A204.1 (cell line): ENCODE measurements at regions not wholly inside any gene's neighbourhood (a gene's known extent, or its start where the extent isn't known, plus 50 kb on each side); places are given as distances from the start of the nearest gene placed in this dataset.

Source experiments
- FAIRE-seq: peaks from 2 replicates; lab custom pipeline; 2012; peaks lifted over from hg19 to GRCh38; lab: Jason Lieb, UNC

DNA sequence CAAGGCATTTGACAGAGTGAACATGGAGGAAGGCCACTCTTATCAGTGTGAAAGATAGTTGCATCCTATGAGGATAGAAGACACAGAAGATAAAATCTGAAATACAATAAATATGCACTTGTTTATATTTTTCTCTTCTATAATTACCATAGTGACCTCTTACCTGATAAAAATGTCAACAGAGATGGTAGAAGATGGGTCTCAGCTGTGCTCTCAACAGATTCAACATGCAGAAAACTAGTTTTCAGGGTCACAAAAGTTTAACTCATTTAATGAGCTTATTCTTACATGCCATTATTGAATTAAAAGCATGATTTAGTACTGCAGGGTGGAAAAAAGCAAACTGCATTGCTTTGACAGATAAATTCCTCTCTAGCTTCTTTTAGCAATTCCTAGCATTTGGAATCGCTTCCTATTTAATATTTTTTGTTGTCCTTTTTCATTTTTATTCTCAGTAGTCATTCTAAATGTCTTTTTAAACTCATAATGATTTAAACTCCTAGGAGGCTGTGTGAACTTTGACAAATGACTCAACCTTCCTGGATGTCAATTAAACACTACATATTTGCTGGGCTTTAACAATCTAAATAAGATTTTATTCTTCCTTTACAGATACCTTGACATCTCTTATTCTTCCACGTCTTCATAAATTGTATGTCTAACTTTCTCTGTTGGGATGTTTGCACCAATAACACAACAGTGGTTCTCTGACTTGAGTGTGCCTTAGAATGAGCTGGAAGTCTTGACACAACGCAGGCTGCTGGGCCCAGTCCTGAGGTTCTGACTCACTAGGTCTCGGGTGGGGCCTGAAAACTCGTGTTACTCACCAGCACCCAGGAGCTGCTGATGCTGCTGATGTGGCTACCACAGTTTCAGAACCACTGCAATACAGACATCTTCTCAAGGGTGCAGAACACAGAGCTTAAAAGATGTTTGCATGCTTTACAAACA lies 565.5 kb upstream of the IGFBP3 start:
- FAIRE-seq = no peak

DNA sequence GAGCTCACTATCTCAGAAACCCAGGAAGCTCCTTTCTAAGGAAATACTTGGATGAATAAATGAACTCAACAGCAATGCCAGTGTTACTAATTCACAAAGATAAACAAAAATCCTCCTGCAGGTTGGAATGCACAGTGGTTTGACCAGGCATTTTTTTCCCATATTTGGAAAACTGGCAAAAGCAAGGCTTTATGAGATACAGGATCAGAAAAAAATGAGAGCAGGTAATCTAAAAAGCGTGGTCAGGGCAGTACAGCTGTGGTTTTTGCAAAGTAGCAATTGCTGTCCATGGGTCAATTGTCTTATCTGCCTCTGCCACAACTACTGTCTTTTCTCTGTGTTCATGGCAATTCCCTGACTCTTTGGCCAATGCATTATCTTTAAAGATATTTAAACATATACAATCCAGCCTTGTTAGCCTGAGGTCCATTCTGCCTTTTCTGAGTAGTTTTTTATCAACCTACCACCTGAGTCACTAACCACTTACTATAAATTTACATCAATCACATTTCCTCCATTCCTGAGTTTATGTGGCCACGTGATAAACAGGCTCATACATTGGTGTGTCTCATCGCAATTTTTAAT lies 564.5 kb upstream of the IGFBP3 start:
- no peak for FAIRE-seq

DNA sequence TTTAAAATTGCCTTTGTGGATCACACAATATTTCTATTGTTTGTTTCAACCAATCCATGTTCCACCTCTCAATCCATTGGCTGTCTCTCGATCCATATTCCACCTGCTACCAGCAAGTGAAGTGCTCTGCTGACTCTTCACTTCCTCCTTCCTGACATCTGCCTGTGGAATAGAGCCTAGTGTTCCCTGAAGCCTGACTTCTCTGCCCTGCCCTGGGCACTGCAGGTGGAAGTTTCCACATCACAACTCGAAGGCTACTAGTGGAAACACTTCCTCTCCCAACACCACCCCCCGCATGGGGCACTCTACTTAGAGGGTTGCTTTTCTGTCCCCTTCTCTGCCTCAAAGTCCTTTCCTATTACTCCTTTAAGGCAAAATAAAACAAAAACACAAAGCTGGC lies 563.8 kb upstream of the IGFBP3 start:
- FAIRE-seq = no peak

DNA sequence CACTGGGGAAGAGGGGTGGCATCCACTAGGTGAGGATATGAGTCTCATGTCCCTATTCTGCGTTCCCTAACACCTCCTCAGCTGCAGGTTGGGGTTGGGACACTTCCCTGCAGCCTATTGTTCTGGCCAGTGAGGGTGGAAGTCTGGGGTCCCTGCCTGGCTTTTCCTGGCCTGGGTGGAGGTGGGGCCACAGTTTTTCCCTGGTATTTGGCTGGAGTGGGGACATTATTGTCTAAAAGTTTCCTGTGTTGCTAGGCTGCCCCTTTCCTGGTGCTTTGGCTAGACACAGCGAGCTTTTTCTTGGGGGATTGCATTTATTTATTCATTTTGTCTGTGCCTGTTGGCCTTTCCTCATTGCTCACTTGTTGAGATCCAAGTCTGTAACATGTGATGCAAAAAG lies 559.5 kb upstream of the IGFBP3 start:
- FAIRE-seq = no peak

DNA sequence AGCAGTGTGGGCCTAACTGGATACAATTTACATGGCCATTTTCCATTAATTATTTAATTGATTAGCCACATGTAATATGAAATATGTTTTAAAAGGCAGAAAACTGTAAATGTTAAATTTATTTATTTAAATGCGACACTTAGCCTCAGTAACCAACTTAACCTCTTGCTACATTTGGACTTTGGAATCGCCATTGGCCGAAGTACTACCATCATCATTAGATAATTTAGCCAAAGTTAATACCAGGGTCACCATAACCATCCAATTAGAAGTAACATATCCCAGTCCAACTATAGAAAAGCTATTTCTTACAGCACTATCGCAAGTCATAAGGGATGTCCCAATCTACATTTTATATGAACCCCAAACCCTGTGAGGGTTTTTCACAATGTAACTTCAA lies 558.6 kb upstream of the IGFBP3 start:
- FAIRE-seq = no peak

DNA sequence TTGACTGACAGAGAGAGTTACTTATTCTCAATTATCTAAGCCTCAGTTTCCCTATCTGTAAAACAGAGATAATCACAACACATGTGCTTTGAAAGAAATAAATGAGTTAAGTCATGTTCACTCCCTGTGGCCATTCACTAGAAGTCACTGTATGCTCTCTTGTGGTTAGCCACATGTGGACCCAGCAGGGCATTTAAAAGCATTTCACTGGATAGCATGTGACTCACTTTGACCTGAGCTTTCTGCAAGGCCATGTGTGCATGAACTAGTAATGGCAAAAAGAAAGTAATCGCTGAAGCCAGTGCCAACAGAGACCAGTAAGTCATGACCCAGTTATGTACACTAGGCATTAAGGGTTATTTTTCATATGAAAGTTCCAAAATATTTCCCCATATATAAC lies 557.0 kb upstream of the IGFBP3 start:
- no peak for FAIRE-seq

DNA sequence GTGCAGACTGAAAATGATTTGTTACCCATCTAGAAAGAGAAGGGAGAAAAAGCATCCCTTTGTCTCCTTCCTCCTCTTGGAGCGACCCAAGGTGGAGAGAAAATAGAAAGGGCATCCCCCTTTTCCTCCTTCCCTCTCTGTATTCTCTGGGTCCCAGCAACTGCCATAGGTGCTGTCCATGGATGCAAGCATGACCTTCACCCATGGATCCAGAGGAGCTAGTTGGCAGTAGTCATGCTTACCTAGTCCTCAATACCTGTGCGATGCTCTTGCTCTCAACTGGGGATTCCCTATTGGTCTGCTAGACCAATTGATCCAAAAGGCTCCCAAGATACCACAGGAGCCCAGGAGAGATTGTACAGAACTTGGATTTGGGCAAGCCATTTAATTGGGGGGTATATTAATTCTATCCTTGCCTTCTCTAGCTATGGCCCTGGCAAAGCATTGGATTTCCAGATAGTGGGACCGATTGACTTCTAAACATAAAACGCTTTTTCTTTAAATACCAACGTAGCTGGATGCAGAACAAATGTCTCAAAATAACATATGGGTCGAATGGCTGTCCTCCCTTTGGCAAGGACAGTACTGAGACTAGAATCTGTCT lies 547.8 kb upstream of the IGFBP3 start:
- FAIRE-seq = no peak

DNA sequence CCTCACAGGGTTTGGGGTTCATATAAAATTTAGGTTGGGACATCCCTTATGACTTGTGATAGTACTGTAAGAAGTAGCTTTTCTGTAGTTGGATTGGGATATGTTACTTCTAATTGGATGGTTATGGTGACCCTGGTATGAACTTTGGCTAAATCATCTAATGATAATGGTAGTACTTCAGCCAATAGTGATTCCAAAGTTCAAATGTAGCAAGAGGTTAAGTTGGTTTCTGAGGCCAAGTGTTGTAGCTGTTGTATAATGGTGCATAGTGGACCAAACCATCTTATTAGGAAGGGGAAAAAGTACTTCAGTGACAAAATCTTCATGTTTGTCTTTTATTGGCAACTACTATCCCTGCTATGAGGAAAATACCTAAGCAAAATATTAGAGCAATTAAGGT lies 542.1 kb upstream of the IGFBP3 start:
- FAIRE-seq = no peak

DNA sequence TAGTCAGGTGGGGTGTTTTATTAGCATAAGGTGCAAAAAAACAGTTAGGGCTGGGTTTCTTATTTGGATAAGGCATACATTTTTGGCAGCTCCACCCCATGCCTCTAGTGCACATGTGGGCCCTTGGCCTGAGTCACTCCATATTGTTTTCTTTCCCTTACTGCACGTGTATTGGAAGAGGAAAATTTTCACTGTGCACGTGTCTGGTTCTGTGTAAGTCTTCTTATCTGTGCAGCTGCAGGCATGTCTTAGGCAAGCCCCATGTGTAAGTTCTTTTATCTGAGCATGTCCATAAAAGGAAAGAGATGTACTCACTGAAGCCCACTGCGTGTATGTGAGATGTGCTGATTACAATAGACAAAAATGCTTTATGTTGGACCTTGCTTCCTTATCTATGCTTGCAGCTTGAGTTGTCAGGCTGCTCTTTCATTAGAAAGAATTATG lies 540.3 kb upstream of the IGFBP3 start:
- no peak for FAIRE-seq

DNA sequence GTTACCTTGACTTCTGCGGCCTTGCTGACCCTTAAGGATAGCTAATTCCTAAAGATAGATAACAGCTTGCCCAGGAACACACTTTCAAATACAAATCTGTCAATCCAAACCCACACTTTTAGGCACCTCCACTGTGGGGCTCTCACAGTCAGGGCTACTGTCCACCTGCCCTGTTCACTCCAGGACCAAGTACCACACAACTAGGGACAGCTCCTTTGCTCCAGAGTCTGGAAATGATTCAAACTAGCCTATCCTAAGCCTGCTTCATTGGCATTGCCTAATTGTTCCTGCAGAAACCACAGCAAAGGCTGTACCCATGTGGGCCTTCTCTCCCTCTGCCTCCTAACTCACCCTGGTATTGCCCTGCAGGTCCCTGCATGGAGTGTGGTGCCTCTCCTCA lies 538.9 kb upstream of the IGFBP3 start:
- FAIRE-seq = no peak

DNA sequence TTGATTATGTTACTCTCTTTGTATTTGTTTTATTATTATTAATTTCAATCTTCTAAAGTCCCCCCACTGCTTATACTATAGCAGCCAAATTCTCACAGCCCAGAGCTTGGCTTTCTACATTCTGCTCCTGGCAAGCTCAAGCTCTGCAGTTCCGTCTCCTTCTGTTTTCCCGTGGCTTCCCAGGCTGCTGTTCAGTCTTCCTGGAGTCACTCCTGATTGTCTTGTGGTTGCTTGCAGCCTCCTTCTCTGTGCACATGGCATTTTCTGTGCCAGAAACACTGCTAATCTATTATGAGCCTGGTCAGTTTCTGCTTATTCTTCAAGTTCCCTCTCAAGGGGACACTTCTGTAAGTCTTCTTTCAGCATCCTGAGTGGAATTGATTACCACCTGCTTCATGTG lies 533.7 kb upstream of the IGFBP3 start:
- no peak for FAIRE-seq

DNA sequence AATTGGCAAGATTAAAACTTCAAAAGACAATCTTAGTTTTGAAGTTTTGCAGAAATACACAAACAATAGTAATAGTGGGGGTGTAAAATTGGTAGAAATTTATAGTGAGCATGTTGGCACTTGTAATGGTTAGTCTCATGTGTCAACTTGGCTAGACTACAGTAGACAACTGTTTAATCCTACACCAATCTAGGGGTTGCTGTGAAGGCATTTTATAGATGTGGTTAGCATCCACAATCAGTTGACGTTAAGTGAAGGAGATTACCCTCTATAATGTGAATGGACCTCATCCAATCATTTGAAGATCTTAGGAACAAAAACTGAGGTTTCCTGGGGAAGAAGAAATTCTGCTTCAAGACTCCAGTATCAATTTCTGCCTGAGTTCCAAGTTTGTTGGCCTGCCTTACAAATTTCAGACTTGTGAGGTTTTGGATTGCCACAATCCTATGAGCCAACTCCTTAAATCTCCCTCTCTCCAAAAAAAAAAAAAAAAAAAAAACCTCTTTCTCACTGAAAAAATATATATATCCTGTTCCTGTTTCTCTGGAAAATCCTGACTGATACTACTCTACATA lies 531.6 kb upstream of the IGFBP3 start:
- FAIRE-seq = no peak

DNA sequence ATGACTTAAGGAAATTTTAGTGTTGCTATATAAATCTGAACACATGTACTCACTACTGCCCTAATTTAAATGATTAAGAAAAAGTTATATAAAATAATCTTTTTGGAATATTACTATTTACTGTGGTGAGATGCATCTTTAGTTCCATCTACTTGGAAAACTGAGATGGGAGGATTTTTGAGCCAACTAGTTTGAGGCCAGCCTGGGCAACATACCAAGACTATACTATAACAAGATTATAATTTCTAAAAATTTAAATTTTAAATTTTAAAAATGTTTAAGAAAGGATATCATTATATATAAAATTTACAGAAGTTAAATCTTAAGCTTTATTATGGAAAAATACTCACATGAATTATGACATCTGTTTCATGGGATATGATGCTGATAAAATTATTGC lies 530.8 kb upstream of the IGFBP3 start:
- FAIRE-seq = no peak

DNA sequence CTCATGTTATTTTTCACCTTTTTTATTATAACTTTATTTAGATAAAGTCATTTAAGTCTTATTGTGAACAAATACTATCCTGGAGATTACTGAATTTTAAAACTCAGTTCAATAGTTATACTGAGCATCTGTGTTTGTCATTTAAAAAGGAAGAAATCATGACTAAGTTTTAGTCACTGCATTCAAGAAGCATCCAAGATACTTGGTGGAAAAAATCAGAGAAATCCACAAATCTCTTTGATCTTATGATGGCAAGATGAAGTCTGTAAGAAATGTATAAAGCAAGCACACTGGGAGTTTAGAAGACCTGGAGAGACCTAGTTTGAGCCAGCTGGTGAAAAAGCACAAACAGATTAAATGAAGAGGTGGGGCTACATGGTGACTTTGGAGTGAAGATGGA lies 529.8 kb upstream of the IGFBP3 start:
- FAIRE-seq = no peak

DNA sequence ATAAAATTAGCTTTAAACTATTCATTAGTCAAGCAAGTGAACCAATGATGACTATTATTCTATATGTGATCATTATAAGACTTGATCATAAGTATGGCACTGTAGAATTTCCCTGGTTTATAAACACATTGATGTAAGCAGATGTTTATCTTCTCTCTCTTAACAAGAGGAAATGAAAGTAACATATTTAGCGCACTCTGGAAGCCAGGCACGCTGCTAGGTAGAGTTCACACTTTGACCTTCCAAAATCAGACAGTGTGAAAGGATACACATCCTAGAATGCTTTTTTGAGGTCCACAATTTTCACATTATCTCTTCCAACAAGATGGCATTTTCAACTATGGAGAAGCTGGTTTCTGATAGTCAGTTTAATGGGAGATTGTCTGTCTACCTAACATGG lies 529.4 kb upstream of the IGFBP3 start:
- no peak for FAIRE-seq

DNA sequence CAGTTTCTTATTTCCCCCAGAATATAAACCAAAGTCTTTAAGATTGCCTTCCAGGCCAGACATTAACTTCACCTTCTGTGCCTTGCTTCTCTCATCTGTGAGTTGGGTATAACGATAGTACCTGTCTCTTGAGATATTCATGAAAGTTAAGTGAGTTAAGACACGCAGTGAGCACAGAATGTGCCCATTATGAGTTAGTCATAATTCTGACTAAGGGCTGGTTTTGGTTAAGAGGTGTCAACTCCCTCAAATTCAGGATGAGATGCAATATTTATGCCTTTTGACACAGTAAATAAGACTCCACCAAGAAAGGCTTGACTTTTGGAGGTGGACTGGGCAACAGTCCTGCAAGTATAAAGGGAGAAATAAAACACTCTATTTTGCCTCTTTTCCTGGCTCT lies 528.7 kb upstream of the IGFBP3 start:
- no peak for FAIRE-seq

DNA sequence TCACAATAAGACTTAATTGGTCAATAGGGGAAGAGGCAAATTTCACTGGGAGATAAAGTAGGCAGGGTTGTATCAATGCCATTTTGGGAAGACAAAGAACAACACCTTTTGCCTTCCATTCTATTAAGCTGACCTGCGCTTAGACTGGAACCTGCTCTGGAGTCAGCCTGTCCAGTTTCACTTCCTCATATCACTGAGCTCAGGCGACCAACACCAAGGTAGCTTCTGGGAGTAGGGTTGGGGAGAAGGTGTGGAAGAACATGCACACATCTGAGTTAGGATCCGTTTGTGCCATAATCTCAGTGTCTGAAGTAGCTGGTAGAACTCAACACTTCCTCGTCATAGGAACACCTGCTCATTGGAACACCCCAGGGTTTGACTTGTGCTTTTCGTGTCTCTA lies 527.4 kb upstream of the IGFBP3 start:
- FAIRE-seq = no peak

DNA sequence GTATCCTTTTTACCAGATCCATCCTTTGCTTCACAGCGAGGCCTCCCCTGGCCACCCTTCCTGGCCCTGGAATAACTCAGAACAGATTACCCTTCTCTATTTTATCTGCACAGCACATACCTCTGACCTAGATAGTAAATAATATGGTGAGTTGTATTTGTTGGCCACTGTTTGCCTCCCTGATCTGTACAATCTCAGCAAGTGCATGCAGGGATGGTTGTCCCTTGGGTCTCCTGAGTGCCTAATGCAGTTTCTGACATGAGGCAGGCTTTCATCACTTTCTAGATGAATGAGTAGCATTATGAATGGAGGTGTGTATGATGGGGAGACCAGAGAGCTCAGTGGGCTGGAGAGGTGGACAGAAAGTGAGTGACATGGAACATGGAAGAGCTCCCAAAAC lies 525.1 kb upstream of the IGFBP3 start:
- FAIRE-seq = no peak

DNA sequence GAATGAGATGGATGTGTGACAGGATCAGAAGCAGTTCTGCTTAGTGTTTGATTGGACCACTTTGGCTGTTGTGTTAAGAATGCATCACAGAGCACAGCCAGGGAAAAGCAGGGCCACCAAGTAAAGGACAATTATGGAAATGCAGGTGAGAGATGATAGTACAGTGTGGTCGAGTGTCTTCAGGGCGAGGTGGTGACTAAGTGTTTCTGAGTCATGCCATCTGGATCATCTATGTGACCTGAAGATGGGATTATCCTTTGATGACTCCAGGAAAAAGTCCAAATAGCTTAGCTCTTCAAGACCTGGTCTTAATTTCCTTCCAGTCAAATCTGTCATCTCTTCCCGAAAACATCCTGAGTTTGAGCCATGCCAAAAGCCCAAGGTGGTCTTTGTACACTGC lies 523.2 kb upstream of the IGFBP3 start:
- FAIRE-seq = no peak

DNA sequence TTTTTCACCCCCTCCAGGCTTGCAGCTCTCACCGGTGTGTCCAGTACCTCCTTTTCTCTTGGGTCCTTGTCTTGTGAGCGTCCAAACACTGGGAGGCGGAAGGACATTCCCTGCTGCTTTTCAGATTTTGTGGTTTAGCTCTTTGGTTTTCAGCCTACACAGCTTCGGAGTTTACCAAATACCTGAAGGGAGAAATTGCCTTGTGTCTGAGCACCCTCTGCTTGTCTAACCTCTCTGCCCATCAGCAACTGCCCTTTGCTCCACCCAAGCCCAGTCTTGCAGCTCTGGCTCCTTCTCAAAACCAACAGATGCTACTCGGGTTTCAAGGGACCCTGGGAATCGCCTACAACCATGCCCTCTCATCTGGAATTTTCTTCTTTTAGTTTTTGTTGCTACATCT lies 519.1 kb upstream of the IGFBP3 start:
- no peak for FAIRE-seq

DNA sequence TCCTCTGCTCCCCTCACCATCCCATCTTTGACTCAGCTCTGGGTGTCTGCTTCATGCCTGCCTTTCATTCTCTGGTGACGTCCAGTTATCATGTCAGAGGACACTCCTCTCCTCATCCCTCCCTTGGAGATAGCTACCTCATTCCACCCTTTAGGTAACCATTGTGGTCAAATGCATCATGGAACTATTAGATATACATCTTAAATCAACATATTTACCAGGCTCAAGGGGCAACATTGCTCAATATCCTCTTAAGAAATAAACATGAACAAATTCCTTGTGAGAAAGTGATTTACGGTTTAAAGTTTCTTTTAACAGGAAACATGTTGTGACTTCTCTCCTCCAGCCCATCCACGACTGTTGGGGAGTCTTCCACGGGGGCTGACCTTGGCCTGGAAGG lies 511.6 kb upstream of the IGFBP3 start:
- FAIRE-seq = no peak

DNA sequence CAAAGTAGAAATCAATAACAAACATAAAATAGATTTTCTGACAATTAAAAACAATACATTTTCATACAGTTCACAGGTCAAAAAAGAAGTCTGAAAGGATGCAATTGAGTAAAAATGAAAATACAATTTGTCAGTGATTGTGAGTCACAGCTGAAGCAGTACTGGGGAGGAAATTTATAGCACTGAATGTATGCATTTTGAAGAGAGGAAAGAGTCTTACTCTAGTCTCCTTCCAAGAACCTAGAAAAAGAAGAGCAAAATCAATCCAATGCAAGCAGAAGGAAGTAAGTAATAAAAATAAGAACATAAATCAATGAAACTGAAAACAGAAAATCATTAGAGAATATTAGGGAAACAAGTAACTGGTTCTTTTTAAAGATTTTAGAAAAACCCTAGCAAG lies 507.2 kb upstream of the IGFBP3 start:
- FAIRE-seq = no peak

DNA sequence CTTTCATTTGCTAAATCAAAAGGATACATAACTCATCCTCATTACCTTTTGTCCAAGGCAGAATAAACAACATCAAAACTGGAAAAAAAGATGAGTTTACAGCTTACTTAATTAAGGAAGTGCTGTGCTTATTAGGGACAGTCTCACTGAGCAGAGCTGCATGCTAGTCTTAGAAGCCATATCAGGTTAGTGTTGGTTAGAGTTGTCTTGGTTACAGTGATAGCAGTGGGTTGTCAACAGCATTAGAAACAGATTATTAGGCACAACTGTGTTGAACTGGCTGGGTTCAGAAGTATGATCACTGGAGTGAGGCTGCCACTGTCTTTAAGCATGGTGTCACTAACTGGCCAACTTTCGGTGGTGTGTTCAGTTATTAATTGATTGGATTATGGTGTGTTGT lies 503.9 kb upstream of the IGFBP3 start:
- no peak for FAIRE-seq
